Gastrocnemius medialis (tissue), 4 donors: ENCODE measurements at regions not wholly inside any gene's neighbourhood (a gene's known extent, or its start where the extent isn't known, plus 50 kb on each side); places are given as distances from the start of the nearest gene placed in this dataset.

ENCODE experiments used
- ATAC-seq, 2 donors: fragments of 150-250 bp; one replicate each; pipeline ENCODE4 v1.9.1; 2016
- DNase-seq, 2 donors: peaks; one replicate each; pipeline ENCODE4 v3.0.0-alpha.2; 2019
- H3K27ac ChIP-seq, 4 donors: fragments of 200-600 bp; sonication (generic); 1 replicate in 1 of 4; 2 replicates in 3 of 4; pipeline ENCODE4 v1.5.1; 2016 to 2018; ENCODE audit warnings: mild to moderate bottlenecking in 2 of 4, moderate library complexity in 1 of 4
- H3K27me3 ChIP-seq, 3 donors: fragments of 200-600 bp; sonication (generic) in 2 of 3; 1 replicate in 1 of 3; 2 replicates in 2 of 3; pipeline versions ENCODE4 v1.5.1 to v1.6.0; 2016 to 2019; ENCODE audit warnings: mild to moderate bottlenecking in 1 of 3, moderate library complexity in 1 of 3
- H3K36me3 ChIP-seq, 2 donors: fragments of 200-600 bp; sonication (generic) in 1 of 2; one replicate each; pipeline ENCODE4 v1.5.1; 2017 to 2018
- H3K4me1 ChIP-seq, 2 donors: fragments of 200-600 bp; sonication (generic) in 1 of 2; one replicate each; pipeline ENCODE4 v1.5.1; 2016 to 2017; ENCODE audit warnings: mild to moderate bottlenecking in 2 of 2
- H3K4me3 ChIP-seq, 4 donors: fragments of 200-600 bp; sonication (generic) in 3 of 4; 1 replicate in 1 of 4; 2 replicates in 3 of 4; pipeline ENCODE4 v1.5.1; 2016 to 2019; ENCODE audit warnings: mild to moderate bottlenecking in 2 of 4
- H3K9me3 ChIP-seq, 3 donors: fragments of 200-600 bp; sonication (generic) in 2 of 3; 1 replicate in 1 of 3; 2 replicates in 2 of 3; pipeline ENCODE4 v1.5.1; 2016 to 2019
- CTCF ChIP-seq, 5 experiments: fragments of 450-650 bp in 3 of 5; fragments of 200-600 bp in 2 of 5; sonication (generic) in 2 of 5; IDR thresholded peaks in 4 of 5; conservative IDR thresholded peaks in 1 of 5; 1 replicate in 4 of 5; 2 replicates in 1 of 5; pipeline ENCODE4 v1.5.1; 2016 to 2019; ENCODE audit warnings: antibody characterized with exemption in 5 of 5, mild to moderate bottlenecking in 3 of 5, moderate library complexity in 3 of 5
- POLR2A ChIP-seq, 2 donors: fragments of 450-650 bp; IDR thresholded peaks; one replicate each; pipeline ENCODE4 v1.6.1; 2017; ENCODE audit warnings: antibody characterized with exemption in 2 of 2, mild to moderate bottlenecking in 2 of 2, moderate library complexity in 2 of 2
- in situ Hi-C, 4 donors: fragments of 200-750 bp; cut with MboI; loops; one replicate each; pipeline versions ENCODE4 v1.15.0 to v1.8.0; 2017; ENCODE audit warnings: low sequenced_read_pairs in 4 of 4
- intact Hi-C: fragments of 100-400 bp; cut with DNase I; formaldehyde crosslinking; loops from one replicate; pipeline ENCODE4 v1.15.1; 2023; ENCODE audit warnings: low total_unique reads

GRCh38 chr5:67390935-67391334 is 194.3 kb upstream of the CD180 start:
- H3K4me1 ChIP-seq, result no peaks in the 10 kb centered on the region
- no peak overlapping the region for H3K27ac ChIP-seq
- no peak overlapping the region for H3K4me3 ChIP-seq
- ATAC-seq (no peak), DNase-seq (no peak)
- no peaks in the 10 kb centered on the region for H3K9me3 ChIP-seq
- no peaks in the 10 kb centered on the region for H3K27me3 ChIP-seq
- intact Hi-C loops (loop anchor here (5.0 kb wide), 1 partner anchor 144 kb away; no protein-coding TSS in a partner anchor), in situ Hi-C loops (no loop called here)
- TF ChIP-seq CTCF (IDR thresholded peaks at IDR 0.05 in 4 of 5, conservative IDR thresholded peaks at IDR 0.05 in 1 of 5), result no peak
- no peak for TF ChIP-seq POLR2A (IDR thresholded peaks at IDR 0.05)
- H3K36me3 ChIP-seq, result no peaks in the 10 kb centered on the region

GRCh38 chr5:67383451-67383850 is 186.9 kb upstream of the CD180 start:
- Histone ChIP-seq H3K4me3 (no peak overlapping the region), H3K4me1 (no peaks in the 10 kb centered on the region), H3K9me3 (no peaks in the 10 kb centered on the region), H3K27me3 (no peaks in the 10 kb centered on the region), H3K36me3 (no peaks in the 10 kb centered on the region), H3K27ac (no peak overlapping the region)
- ATAC-seq (no peak), DNase-seq (no peak)
- TF ChIP-seq POLR2A (IDR thresholded peaks at IDR 0.05) (no peak), CTCF (IDR thresholded peaks at IDR 0.05 in 4 of 5, conservative IDR thresholded peaks at IDR 0.05 in 1 of 5) (no peak)
- intact Hi-C loops (no loop called here), in situ Hi-C loops (no loop called here)

GRCh38 chr5:67381236-67381880 is 184.8 kb upstream of the CD180 start:
- in situ Hi-C loops (no loop called here), intact Hi-C loops (no loop called here)
- ATAC-seq, result no peak
- TF ChIP-seq CTCF (IDR thresholded peaks at IDR 0.05 in 4 of 5, conservative IDR thresholded peaks at IDR 0.05 in 1 of 5) (no peak), POLR2A (IDR thresholded peaks at IDR 0.05) (no peak)
- no peak overlapping the region for H3K27ac ChIP-seq
- H3K9me3 ChIP-seq, result no peaks in the 10 kb centered on the region
- no peaks in the 10 kb centered on the region for H3K4me1 ChIP-seq
- no peaks in the 10 kb centered on the region for H3K36me3 ChIP-seq
- no peak for DNase-seq
- no peak overlapping the region for H3K4me3 ChIP-seq
- H3K27me3 ChIP-seq, result no peaks in the 10 kb centered on the region

- Histone ChIP-seq H3K4me1 (no peaks in the 10 kb centered on the region), H3K27me3 (no peaks in the 10 kb centered on the region), H3K36me3 (no peaks in the 10 kb centered on the region), H3K27ac (no peak overlapping the region), H3K9me3 (no peaks in the 10 kb centered on the region), H3K4me3 (no peak overlapping the region)
- in situ Hi-C loops, result no loop called here
- intact Hi-C loops, result no loop called here
- ATAC-seq (no peak), DNase-seq (no peak)
- no peak for TF ChIP-seq POLR2A (IDR thresholded peaks at IDR 0.05)
- no peak for TF ChIP-seq CTCF (IDR thresholded peaks at IDR 0.05 in 4 of 5, conservative IDR thresholded peaks at IDR 0.05 in 1 of 5)
Observed at GRCh38 chr5:67380431-67380830, 183.8 kb upstream of the CD180 start.

- H3K27me3 ChIP-seq, result no peaks in the 10 kb centered on the region
- no peak for ATAC-seq
- H3K4me3 ChIP-seq, result no peak overlapping the region
- H3K4me1 ChIP-seq, result no peaks in the 10 kb centered on the region
- no peaks in the 10 kb centered on the region for H3K9me3 ChIP-seq
- H3K36me3 ChIP-seq, result no peaks in the 10 kb centered on the region
- intact Hi-C loops, result no loop called here
- in situ Hi-C loops, result no loop called here
- H3K27ac ChIP-seq, result no peak overlapping the region
- DNase-seq, result no peak
- no peak for TF ChIP-seq CTCF (IDR thresholded peaks at IDR 0.05 in 4 of 5, conservative IDR thresholded peaks at IDR 0.05 in 1 of 5)
- no peak for TF ChIP-seq POLR2A (IDR thresholded peaks at IDR 0.05)
Observed at GRCh38 chr5:67379753-67380152, 183.2 kb upstream of the CD180 start.
